ENCODE measurements at regions not wholly inside any gene's neighbourhood (a gene's known extent, or its start where the extent isn't known, plus 50 kb on each side); places are given as distances from the start of the nearest gene placed in this dataset.

DNA sequence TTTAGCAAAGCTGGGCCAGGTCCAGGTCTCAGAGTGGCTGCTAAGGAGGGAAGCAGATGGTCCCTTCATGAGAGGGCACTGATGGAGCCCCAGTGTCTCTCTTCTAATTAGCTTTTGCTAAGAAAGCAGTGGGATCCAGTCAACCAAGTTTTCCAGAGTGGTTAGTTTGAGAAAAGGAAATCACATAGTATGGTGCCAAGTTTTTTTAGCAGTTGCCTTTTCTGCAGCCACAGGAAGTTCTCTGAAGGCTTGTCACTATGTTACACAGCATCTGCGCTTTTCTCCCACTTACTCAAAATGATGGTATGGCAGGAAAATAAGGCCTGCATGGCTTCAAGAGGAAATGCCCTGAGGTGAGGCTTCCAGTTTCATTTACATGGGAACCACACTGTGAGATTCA lies 331.5 kb upstream of the ZNF462 start:
- H3F3A ChIP-seq (ENCODE audit: insufficient read depth, low read length, poor library complexity, severe bottlenecking): no peaks in the 10 kb centered on the region
- no peak overlapping the region for H2AFZ ChIP-seq (ENCODE audit: low read depth, low read length)
- no peak overlapping the region for H3K27ac ChIP-seq (ENCODE audit: low read length)
- no peak overlapping the region for H3K4me2 ChIP-seq (ENCODE audit: low read length)
- H3K36me3 ChIP-seq (ENCODE audit: insufficient read depth, low read length): no peaks in the 10 kb centered on the region
- H3K4me3 ChIP-seq (ENCODE audit: low read length): no peak overlapping the region
- no peaks in the 10 kb centered on the region for H4K20me1 ChIP-seq (ENCODE audit: insufficient read depth)
- H3K9me2 ChIP-seq (ENCODE audit: insufficient read depth, low read length): no peaks in the 10 kb centered on the region
- no peaks in the 10 kb centered on the region for H3K9me3 ChIP-seq (ENCODE audit: low read length)
- TF ChIP-seq POLR2AphosphoS5 (IDR thresholded peaks at IDR 0.05) (no peak), EP300 (conservative IDR thresholded peaks at IDR 0.05; ENCODE audit: poor library complexity, severe bottlenecking) (no peak), TAF1 (IDR thresholded peaks at IDR 0.05; ENCODE audit: low read depth) (no peak), RAD21 (conservative IDR thresholded peaks at IDR 0.05) (no peak), MXI1 (conservative IDR thresholded peaks at IDR 0.05; ENCODE audit: poor library complexity, severe bottlenecking) (no peak), SMC3 (conservative IDR thresholded peaks at IDR 0.05; ENCODE audit: poor library complexity) (no peak), EZH2 (IDR thresholded peaks at IDR 0.05; ENCODE audit: borderline replicate concordance, insufficient read depth, low read length, poor library complexity, severe bottlenecking) (no peak)
- TF ChIP-seq, protein P1, sequence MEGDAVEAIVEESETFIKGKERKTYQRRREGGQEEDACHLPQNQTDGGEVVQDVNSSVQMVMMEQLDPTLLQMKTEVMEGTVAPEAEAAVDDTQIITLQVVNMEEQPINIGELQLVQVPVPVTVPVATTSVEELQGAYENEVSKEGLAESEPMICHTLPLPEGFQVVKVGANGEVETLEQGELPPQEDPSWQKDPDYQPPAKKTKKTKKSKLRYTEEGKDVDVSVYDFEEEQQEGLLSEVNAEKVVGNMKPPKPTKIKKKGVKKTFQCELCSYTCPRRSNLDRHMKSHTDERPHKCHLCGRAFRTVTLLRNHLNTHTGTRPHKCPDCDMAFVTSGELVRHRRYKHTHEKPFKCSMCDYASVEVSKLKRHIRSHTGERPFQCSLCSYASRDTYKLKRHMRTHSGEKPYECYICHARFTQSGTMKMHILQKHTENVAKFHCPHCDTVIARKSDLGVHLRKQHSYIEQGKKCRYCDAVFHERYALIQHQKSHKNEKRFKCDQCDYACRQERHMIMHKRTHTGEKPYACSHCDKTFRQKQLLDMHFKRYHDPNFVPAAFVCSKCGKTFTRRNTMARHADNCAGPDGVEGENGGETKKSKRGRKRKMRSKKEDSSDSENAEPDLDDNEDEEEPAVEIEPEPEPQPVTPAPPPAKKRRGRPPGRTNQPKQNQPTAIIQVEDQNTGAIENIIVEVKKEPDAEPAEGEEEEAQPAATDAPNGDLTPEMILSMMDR (IDR thresholded peaks at IDR 0.05; ENCODE audit: poor library complexity, severe bottlenecking): no peak
- TF ChIP-seq, protein P2, sequence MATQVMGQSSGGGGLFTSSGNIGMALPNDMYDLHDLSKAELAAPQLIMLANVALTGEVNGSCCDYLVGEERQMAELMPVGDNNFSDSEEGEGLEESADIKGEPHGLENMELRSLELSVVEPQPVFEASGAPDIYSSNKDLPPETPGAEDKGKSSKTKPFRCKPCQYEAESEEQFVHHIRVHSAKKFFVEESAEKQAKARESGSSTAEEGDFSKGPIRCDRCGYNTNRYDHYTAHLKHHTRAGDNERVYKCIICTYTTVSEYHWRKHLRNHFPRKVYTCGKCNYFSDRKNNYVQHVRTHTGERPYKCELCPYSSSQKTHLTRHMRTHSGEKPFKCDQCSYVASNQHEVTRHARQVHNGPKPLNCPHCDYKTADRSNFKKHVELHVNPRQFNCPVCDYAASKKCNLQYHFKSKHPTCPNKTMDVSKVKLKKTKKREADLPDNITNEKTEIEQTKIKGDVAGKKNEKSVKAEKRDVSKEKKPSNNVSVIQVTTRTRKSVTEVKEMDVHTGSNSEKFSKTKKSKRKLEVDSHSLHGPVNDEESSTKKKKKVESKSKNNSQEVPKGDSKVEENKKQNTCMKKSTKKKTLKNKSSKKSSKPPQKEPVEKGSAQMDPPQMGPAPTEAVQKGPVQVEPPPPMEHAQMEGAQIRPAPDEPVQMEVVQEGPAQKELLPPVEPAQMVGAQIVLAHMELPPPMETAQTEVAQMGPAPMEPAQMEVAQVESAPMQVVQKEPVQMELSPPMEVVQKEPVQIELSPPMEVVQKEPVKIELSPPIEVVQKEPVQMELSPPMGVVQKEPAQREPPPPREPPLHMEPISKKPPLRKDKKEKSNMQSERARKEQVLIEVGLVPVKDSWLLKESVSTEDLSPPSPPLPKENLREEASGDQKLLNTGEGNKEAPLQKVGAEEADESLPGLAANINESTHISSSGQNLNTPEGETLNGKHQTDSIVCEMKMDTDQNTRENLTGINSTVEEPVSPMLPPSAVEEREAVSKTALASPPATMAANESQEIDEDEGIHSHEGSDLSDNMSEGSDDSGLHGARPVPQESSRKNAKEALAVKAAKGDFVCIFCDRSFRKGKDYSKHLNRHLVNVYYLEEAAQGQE (IDR thresholded peaks at IDR 0.05; ENCODE audit: borderline replicate concordance): no peak
- H3K79me2 ChIP-seq (replicated peaks; ENCODE audit: insufficient read depth, low read length): no peaks in the 10 kb centered on the region
- H3K9ac ChIP-seq (ENCODE audit: low read length): no peak overlapping the region
- H3K27me3 ChIP-seq (ENCODE audit: insufficient read depth, low read depth, low read length): no peaks in the 10 kb centered on the region

DNA sequence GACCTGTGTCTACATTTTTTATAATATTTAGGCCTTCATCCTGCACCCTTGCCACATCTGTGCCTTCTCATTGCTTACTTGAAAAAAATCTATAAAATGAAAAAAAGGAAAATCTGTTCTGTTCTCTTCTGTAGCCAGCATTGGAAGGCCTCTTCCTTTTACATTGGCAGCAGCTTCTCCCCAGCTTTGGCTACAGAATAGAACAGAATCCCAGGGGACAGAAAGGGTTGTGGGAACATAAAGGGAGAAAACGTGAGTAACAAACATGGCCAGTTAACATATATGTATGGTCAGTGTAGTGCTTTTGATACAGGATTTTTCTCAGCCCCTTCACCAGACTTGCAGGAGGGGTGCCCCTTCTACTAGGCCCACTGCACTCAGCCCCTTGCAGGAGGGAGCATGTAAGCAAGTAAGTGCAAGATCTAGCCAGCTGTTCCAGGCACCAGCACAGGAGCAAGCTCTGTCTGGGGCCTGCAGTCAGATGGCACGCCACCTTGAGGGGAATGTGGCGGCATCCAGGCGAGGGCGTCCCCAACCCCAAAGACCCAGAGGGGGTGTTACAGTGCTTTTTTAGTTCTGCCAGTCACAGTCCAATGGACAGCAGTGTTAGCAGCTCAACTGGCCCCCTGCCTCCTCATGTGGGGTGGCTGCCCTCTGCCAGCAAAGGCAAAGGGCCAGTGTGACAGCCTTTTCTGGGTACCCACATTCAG lies 330.5 kb upstream of the ZNF462 start:
- H3K4me2 ChIP-seq (ENCODE audit: low read length): no peak overlapping the region
- H3K27me3 ChIP-seq (ENCODE audit: insufficient read depth, low read depth, low read length): no peaks in the 10 kb centered on the region
- TF ChIP-seq EP300 (conservative IDR thresholded peaks at IDR 0.05; ENCODE audit: poor library complexity, severe bottlenecking) (no peak), EZH2 (IDR thresholded peaks at IDR 0.05; ENCODE audit: borderline replicate concordance, insufficient read depth, low read length, poor library complexity, severe bottlenecking) (no peak), RAD21 (conservative IDR thresholded peaks at IDR 0.05) (no peak)
- H3K36me3 ChIP-seq (ENCODE audit: insufficient read depth, low read length): no peaks in the 10 kb centered on the region
- no peaks in the 10 kb centered on the region for H4K20me1 ChIP-seq (ENCODE audit: insufficient read depth)
- no peaks in the 10 kb centered on the region for H3K79me2 ChIP-seq (replicated peaks; ENCODE audit: insufficient read depth, low read length)
- H3K9ac ChIP-seq (ENCODE audit: low read length): no peak overlapping the region
- H2AFZ ChIP-seq (ENCODE audit: low read depth, low read length): no peak overlapping the region
- H3K9me2 ChIP-seq (ENCODE audit: insufficient read depth, low read length): no peaks in the 10 kb centered on the region
- H3K27ac ChIP-seq (ENCODE audit: low read length): no peak overlapping the region
- H3K9me3 ChIP-seq (ENCODE audit: low read length): no peaks in the 10 kb centered on the region
- no peaks in the 10 kb centered on the region for H3F3A ChIP-seq (ENCODE audit: insufficient read depth, low read length, poor library complexity, severe bottlenecking)
- no peak overlapping the region for H3K4me3 ChIP-seq (ENCODE audit: low read length)

All from neural cell (in vitro differentiated cells).